IMR-90 (cell line): ENCODE measurements at regions not wholly inside any gene's neighbourhood (a gene's known extent, or its start where the extent isn't known, plus 50 kb on each side); places are given as distances from the start of the nearest gene placed in this dataset.

Experiments used
- ATAC-seq: fragments of 200-7000 bp; cut with Tn5 transposase; 2 replicates; pipeline ENCODE4 v1.9.1; 2020; ENCODE audit warnings: low read depth, mild to moderate bottlenecking, moderate library complexity
- BruUV-seq: library from RNA; stranded (reverse); fragments of 400-500 nt; replicated peaks from 2 replicates; lab custom pipeline; 2021; lab: Mats Ljungman, UMichigan
- CTCF ChIA-PET: fragments of 300-600 bp; formaldehyde crosslinking; extraction: SDS; loops from one replicate; lab custom pipeline; 2021; ENCODE audit warnings: antibody characterized with exemption; lab: Yijun Ruan, JAX
- POLR2A ChIA-PET: fragments of 300-600 bp; sonication (Branson Sonifier 250); formaldehyde crosslinking; loops from one replicate; lab custom pipeline; 2022; ENCODE audit warnings: antibody characterized with exemption; ENCODE audit not compliant: unreplicated experiment; lab: Charles Lee
- DNase-seq: peaks from one replicate; pipeline ENCODE4 v3.0.0; 2013
- H2AFZ ChIP-seq: replicated peaks from 2 replicates; pipeline ENCODE3; 2013; ENCODE audit warnings: low read length, mild to moderate bottlenecking; ENCODE audit not compliant: poor library complexity
- H2AK5ac ChIP-seq: 2 replicates; pipeline ENCODE4 v1.6.1; 2013; ENCODE audit warnings: low read depth, low read length, inconsistent platforms
- H2AK9ac ChIP-seq: replicated peaks from 2 replicates; pipeline ENCODE3; 2013; ENCODE audit warnings: mild to moderate bottlenecking, low read depth, low read length, moderate library complexity; ENCODE audit not compliant: poor library complexity
- H2BK120ac ChIP-seq: 2 replicates; pipeline ENCODE4 v1.6.1; 2013; ENCODE audit warnings: low read depth, low read length, inconsistent platforms
- H2BK15ac ChIP-seq: 3 replicates; pipeline ENCODE4 v1.6.1; 2013; ENCODE audit warnings: low read depth, low read length, inconsistent platforms
- H2BK20ac ChIP-seq: 2 replicates; pipeline ENCODE4 v1.6.1; 2013; ENCODE audit warnings: low read depth, mild to moderate bottlenecking, inconsistent platforms, low read length, moderate library complexity
- H2BK5ac ChIP-seq: 2 replicates; pipeline ENCODE4 v1.6.1; 2013; ENCODE audit warnings: mild to moderate bottlenecking, low read depth, low read length, inconsistent platforms; ENCODE audit not compliant: poor library complexity, severe bottlenecking
- H3K14ac ChIP-seq: replicated peaks from 2 replicates; pipeline ENCODE4 v1.6.1; 2013; ENCODE audit warnings: low read depth, low read length, inconsistent platforms
- H3K18ac ChIP-seq: 2 replicates; pipeline ENCODE4 v1.6.1; 2013; ENCODE audit warnings: low read depth, low read length, control low read depth
- H3K23ac ChIP-seq: 2 replicates; pipeline ENCODE4 v1.6.1; 2013; ENCODE audit warnings: low read depth, low read length, inconsistent platforms
- H3K27ac ChIP-seq: 2 replicates; pipeline ENCODE4 v1.5.1; 2013; ENCODE audit warnings: mild to moderate bottlenecking, control low read depth, low read length; ENCODE audit not compliant: insufficient read depth
- H3K27me3 ChIP-seq: 2 replicates; pipeline ENCODE4 v1.6.1; 2013; ENCODE audit warnings: low read length; ENCODE audit not compliant: control insufficient read depth, insufficient read depth
- H3K36me3 ChIP-seq: 2 replicates; pipeline ENCODE4 v1.6.1; 2013; ENCODE audit warnings: low read length, mixed read lengths; ENCODE audit not compliant: control insufficient read depth, insufficient read depth
- H3K4ac ChIP-seq: 2 replicates; pipeline ENCODE4 v1.6.1; 2013; ENCODE audit warnings: low read depth, low read length, inconsistent platforms
- H3K4me1 ChIP-seq: 2 replicates; pipeline ENCODE4 v1.6.1; 2013; ENCODE audit warnings: low read length, mixed read lengths; ENCODE audit not compliant: control insufficient read depth, insufficient read depth
- H3K4me2 ChIP-seq: 2 replicates; pipeline ENCODE4 v1.6.1; 2013; ENCODE audit warnings: low read depth, mild to moderate bottlenecking, control low read depth, low read length, moderate library complexity
- H3K4me3 ChIP-seq: 2 replicates; pipeline ENCODE4 v1.5.1; 2013; ENCODE audit warnings: low read depth, mild to moderate bottlenecking, control low read depth, low read length, moderate library complexity; ENCODE audit not compliant: insufficient read depth
- H3K56ac ChIP-seq: 2 replicates; pipeline ENCODE4 v1.6.1; 2013; ENCODE audit warnings: low read length, inconsistent platforms; ENCODE audit not compliant: insufficient read depth; ENCODE audit errors: extremely low read depth
- H3K79me1 ChIP-seq, 2 experiments: 2 replicates each; pipeline ENCODE4 v1.6.1; 2013; ENCODE audit warnings: low read length in 2 of 2, inconsistent platforms in 1 of 2, low read depth in 1 of 2
- H3K9ac ChIP-seq: 2 replicates; pipeline ENCODE4 v1.6.1; 2013; ENCODE audit warnings: low read depth, low read length, control low read depth
- H3K9me1 ChIP-seq: 2 replicates; pipeline ENCODE4 v1.6.1; 2013; ENCODE audit warnings: low read length, inconsistent platforms; ENCODE audit not compliant: insufficient read depth
- H3K9me3 ChIP-seq: 2 replicates; pipeline ENCODE4 v1.6.1; 2013; ENCODE audit warnings: low read length; ENCODE audit not compliant: control insufficient read depth, insufficient read depth
- H4K20me1 ChIP-seq: 2 replicates; pipeline ENCODE4 v1.6.1; 2013; ENCODE audit warnings: low read length, inconsistent platforms; ENCODE audit not compliant: insufficient read depth
- H4K5ac ChIP-seq: 2 replicates; pipeline ENCODE4 v1.6.1; 2013; ENCODE audit warnings: mild to moderate bottlenecking, low read depth, low read length, control low read depth
- H4K8ac ChIP-seq, 2 experiments: 2 replicates each; pipeline ENCODE4 v1.6.1; 2013; ENCODE audit warnings: low read depth in 2 of 2, low read length in 2 of 2, control low read depth in 1 of 2, inconsistent platforms in 1 of 2
- H4K91ac ChIP-seq: 2 replicates; pipeline ENCODE4 v1.6.1; 2013; ENCODE audit warnings: low read depth, low read length, inconsistent platforms; ENCODE audit not compliant: insufficient read depth
- CEBPB ChIP-seq: IDR thresholded peaks from 2 replicates; pipeline ENCODE4 v1.6.1; 2012; ENCODE audit warnings: low read depth, low read length, improper control_type of control experiment
- FOS ChIP-seq: fragments of 150-350 bp; IDR thresholded peaks from 2 replicates; pipeline ENCODE4 v1.6.1; 2016; ENCODE audit warnings: low read depth, low read length
- MAFK ChIP-seq: IDR thresholded peaks from 2 replicates; pipeline ENCODE4 v1.6.1; 2012; ENCODE audit warnings: low read depth, low read length, improper control_type of control experiment
- MXI1 ChIP-seq: IDR thresholded peaks from 2 replicates; pipeline ENCODE4 v1.6.1; 2012; ENCODE audit warnings: low read depth, mild to moderate bottlenecking, low read length, moderate library complexity, borderline replicate concordance
- NFE2L2 ChIP-seq: fragments of 150-350 bp; IDR thresholded peaks from 2 replicates; pipeline ENCODE4 v1.6.1; 2016; ENCODE audit warnings: low read depth, mild to moderate bottlenecking, low read length
- POLR2A ChIP-seq: IDR thresholded peaks from 2 replicates; pipeline ENCODE4 v1.6.1; 2012; ENCODE audit warnings: mild to moderate bottlenecking, low read depth, low read length
- RAD21 ChIP-seq: IDR thresholded peaks from 2 replicates; pipeline ENCODE4 v1.6.1; 2012; ENCODE audit warnings: low read length, improper control_type of control experiment
- RCOR1 ChIP-seq: IDR thresholded peaks from 2 replicates; pipeline ENCODE4 v1.6.1; 2012; ENCODE audit warnings: mild to moderate bottlenecking, low read length, improper control_type of control experiment; ENCODE audit not compliant: insufficient replicate concordance
- RFX5 ChIP-seq: IDR thresholded peaks from 2 replicates; pipeline ENCODE4 v1.8.0; 2012; ENCODE audit warnings: low read depth, mild to moderate bottlenecking, low read length, moderate library complexity
- WGBS, 2 experiments: methylation state at CpG; one replicate each; pipeline versions ENCODE4 v1.1.5 to v1.1.7; 2013; ENCODE audit warnings: missing lambda C conversion rate in 2 of 2; ENCODE audit not compliant: insufficient read length in 1 of 2; ENCODE audit errors: extremely low coverage in 2 of 2; 5-methylcytosine and 5-hydroxymethylcytosine counted together
- dilution Hi-C: fragments of 300-500 bp; cut with HindIII; formaldehyde crosslinking; loops from one replicate; pipeline ENCODE4 v1.14.3; 2018; ENCODE audit warnings: low sequenced_read_pairs; ENCODE audit not compliant: unreplicated experiment
- in situ Hi-C: fragments of 300-500 bp; cut with MboI; formaldehyde crosslinking; loops from 3 replicates; pipeline ENCODE4 v1.14.3; 2019; ENCODE audit warnings: low sequenced_read_pairs, inconsistent platforms, mixed read lengths
- intact Hi-C: fragments of 100-400 bp; cut with micrococcal nuclease; formaldehyde crosslinking; loops from 2 replicates; pipeline ENCODE4 v1.10.0; 2022
- TF ChIP-seq, protein P1 (sequence below): fragments of 150-350 bp; IDR thresholded peaks from 2 replicates; pipeline ENCODE4 v1.6.1; 2017; ENCODE audit warnings: mild to moderate bottlenecking, antibody characterized with exemption, low read length, low read depth

DNA sequence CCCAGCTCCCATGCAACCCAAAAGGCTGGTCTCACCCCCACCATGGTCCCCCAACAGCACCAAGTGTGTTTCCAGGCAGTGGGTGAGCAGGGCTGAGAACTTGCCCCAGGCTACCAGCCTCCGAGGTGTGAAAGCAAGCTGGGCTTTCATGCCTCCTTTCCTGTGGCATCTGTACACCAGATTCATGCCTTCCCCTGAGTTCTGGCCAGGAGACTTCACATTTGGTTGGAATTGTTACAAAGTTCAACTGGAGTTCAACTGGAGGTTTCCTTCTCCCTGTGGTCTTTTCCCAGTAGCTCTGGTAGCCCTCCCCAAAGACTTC, 77.6 kb upstream of the RAB40AL start:
- Histone ChIP-seq H2AFZ (no peak overlapping the region), H3K56ac (no peak overlapping the region), H2BK15ac (no peak overlapping the region), H3K14ac (no peak overlapping the region), H3K36me3 (no peaks in the 10 kb centered on the region), H3K9ac (no peak overlapping the region), H2BK20ac (no peak overlapping the region), H3K4me1 (no peaks in the 10 kb centered on the region), H4K5ac (no peak overlapping the region), H3K23ac (no peak overlapping the region), H4K8ac (no peak overlapping the region), H3K18ac (no peak overlapping the region), H3K9me3 (no peaks in the 10 kb centered on the region), H3K4me2 (no peak overlapping the region), H4K20me1 (no peaks in the 10 kb centered on the region), H2BK5ac (no peak overlapping the region), H2AK5ac (no peak overlapping the region), H3K27me3 (no peaks in the 10 kb centered on the region), H2AK9ac (no peak overlapping the region), H2BK120ac (no peak overlapping the region), H3K4me3 (no peak overlapping the region), H3K9me1 (no peaks in the 10 kb centered on the region), H3K27ac (no peak overlapping the region), H3K79me1 (no peaks in the 10 kb centered on the region), H3K4ac (no peak overlapping the region), H4K91ac (no peak overlapping the region)
- no TSS peak for BruUV-seq
- in situ Hi-C loops (no loop called here), dilution Hi-C loops (no loop called here), intact Hi-C loops (no loop called here)
- no peak for DNase-seq
- WGBS, 2 experiments: 83% methylated on average over 1 of the region's 1 CpG; no CpG with 5 or more reads in 1 of the 2 experiments
- POLR2A ChIA-PET: no interaction called here
- ATAC-seq: no peak
- CTCF ChIA-PET: no interaction called here
- no peak for TF ChIP-seq FOS
- no peak for TF ChIP-seq RCOR1
- TF ChIP-seq NFE2L2: no peak
- TF ChIP-seq CEBPB: no peak
- no peak for TF ChIP-seq POLR2A
- no peak for TF ChIP-seq MAFK
- TF ChIP-seq, protein P1, sequence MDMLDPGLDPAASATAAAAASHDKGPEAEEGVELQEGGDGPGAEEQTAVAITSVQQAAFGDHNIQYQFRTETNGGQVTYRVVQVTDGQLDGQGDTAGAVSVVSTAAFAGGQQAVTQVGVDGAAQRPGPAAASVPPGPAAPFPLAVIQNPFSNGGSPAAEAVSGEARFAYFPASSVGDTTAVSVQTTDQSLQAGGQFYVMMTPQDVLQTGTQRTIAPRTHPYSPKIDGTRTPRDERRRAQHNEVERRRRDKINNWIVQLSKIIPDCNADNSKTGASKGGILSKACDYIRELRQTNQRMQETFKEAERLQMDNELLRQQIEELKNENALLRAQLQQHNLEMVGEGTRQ: no peak
- TF ChIP-seq RFX5: no peak
- no peak for TF ChIP-seq RAD21
- no peak for TF ChIP-seq MXI1
